ENCODE measurements at regions not wholly inside any gene's neighbourhood (a gene's known extent, or its start where the extent isn't known, plus 50 kb on each side); places are given as distances from the start of the nearest gene placed in this dataset.
"Not testable (repeated sequence)": the region's sequence is repeated elsewhere in the genome, so short reads cannot be mapped to it uniquely, and the experiment has no call there.

DNA sequence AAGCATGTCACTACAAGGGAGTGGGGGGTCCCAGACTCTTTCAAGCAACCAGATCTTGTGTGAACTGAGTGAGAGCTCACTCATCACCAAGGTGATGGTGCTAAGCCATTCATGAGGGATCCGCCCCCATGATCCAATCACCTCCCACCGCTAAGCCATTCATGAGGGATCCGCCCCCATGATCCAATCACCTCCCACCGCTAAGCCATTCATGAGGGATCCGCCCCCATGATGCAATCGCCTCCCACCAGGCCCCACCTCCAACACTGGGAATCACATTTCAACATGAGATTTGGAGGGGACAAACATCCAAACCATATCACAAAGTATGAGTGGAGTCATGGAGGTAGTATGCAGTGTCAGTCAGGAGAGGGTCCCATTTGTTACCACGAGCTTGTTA, 64.8 kb upstream of the PROKR2 start:
- TF ChIP-seq, protein P1, sequence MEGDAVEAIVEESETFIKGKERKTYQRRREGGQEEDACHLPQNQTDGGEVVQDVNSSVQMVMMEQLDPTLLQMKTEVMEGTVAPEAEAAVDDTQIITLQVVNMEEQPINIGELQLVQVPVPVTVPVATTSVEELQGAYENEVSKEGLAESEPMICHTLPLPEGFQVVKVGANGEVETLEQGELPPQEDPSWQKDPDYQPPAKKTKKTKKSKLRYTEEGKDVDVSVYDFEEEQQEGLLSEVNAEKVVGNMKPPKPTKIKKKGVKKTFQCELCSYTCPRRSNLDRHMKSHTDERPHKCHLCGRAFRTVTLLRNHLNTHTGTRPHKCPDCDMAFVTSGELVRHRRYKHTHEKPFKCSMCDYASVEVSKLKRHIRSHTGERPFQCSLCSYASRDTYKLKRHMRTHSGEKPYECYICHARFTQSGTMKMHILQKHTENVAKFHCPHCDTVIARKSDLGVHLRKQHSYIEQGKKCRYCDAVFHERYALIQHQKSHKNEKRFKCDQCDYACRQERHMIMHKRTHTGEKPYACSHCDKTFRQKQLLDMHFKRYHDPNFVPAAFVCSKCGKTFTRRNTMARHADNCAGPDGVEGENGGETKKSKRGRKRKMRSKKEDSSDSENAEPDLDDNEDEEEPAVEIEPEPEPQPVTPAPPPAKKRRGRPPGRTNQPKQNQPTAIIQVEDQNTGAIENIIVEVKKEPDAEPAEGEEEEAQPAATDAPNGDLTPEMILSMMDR (IDR thresholded peaks at IDR 0.05): not testable (repeated sequence)
- TF ChIP-seq, protein P2, sequence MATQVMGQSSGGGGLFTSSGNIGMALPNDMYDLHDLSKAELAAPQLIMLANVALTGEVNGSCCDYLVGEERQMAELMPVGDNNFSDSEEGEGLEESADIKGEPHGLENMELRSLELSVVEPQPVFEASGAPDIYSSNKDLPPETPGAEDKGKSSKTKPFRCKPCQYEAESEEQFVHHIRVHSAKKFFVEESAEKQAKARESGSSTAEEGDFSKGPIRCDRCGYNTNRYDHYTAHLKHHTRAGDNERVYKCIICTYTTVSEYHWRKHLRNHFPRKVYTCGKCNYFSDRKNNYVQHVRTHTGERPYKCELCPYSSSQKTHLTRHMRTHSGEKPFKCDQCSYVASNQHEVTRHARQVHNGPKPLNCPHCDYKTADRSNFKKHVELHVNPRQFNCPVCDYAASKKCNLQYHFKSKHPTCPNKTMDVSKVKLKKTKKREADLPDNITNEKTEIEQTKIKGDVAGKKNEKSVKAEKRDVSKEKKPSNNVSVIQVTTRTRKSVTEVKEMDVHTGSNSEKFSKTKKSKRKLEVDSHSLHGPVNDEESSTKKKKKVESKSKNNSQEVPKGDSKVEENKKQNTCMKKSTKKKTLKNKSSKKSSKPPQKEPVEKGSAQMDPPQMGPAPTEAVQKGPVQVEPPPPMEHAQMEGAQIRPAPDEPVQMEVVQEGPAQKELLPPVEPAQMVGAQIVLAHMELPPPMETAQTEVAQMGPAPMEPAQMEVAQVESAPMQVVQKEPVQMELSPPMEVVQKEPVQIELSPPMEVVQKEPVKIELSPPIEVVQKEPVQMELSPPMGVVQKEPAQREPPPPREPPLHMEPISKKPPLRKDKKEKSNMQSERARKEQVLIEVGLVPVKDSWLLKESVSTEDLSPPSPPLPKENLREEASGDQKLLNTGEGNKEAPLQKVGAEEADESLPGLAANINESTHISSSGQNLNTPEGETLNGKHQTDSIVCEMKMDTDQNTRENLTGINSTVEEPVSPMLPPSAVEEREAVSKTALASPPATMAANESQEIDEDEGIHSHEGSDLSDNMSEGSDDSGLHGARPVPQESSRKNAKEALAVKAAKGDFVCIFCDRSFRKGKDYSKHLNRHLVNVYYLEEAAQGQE (IDR thresholded peaks at IDR 0.05; ENCODE audit: insufficient read depth in 1 of 2, low read depth in 2 of 2, low read length in 1 of 2): not testable (repeated sequence)
- not testable (repeated sequence) for TF ChIP-seq POLR2AphosphoS5 (IDR thresholded peaks at IDR 0.05; ENCODE audit: low read depth, low read length)
